ENCODE measurements at regions not wholly inside any gene's neighbourhood (a gene's known extent, or its start where the extent isn't known, plus 50 kb on each side); places are given as distances from the start of the nearest gene placed in this dataset.

- TF ChIP-seq CTCF (IDR thresholded peaks at IDR 0.05) (no peak), EZH2phosphoT487 (IDR thresholded peaks at IDR 0.05) (no peak), EZH2 (IDR thresholded peaks at IDR 0.05) (no peak)
Observed at GRCh38 chr5:85648495-85648894, 969.2 kb upstream of the COX7C start.

Measured in neural progenitor cell (in vitro differentiated cells).